Adrenal gland (tissue), 9 donors: ENCODE measurements at regions not wholly inside any gene's neighbourhood (a gene's known extent, or its start where the extent isn't known, plus 50 kb on each side); places are given as distances from the start of the nearest gene placed in this dataset.

ENCODE experiments used
- DNase-seq, 7 donors: peaks; one replicate each; pipeline ENCODE4 v3.0.0-alpha.2; 2019 to 2020
- H3K27ac ChIP-seq, 5 donors: fragments of 200-600 bp; sonication (generic) in 4 of 5; 1 replicate in 3 of 5; 2 replicates in 2 of 5; pipeline versions ENCODE4 v1.5.1 to v1.8.0; 2016 to 2020; ENCODE audit warnings: mild to moderate bottlenecking in 1 of 5
- H3K27me3 ChIP-seq: fragments of 200-600 bp; 2 replicates; pipeline ENCODE4 v1.8.0; 2021
- H3K36me3 ChIP-seq, 2 donors: fragments of 200-600 bp; replicated peaks in 1 of 2; 1 replicate in 1 of 2; 2 replicates in 1 of 2; pipeline versions ENCODE4 v1.5.1 to v1.8.0; 2018 to 2022
- H3K4me1 ChIP-seq, 2 donors: fragments of 200-600 bp; replicated peaks in 1 of 2; 1 replicate in 1 of 2; 2 replicates in 1 of 2; pipeline versions ENCODE4 v1.5.1 to v1.8.0; 2018 to 2021
- H3K4me3 ChIP-seq, 4 donors: fragments of 200-600 bp; sonication (generic) in 3 of 4; one replicate each; pipeline ENCODE4 v1.5.1; 2016 to 2018
- H3K9me3 ChIP-seq, 3 donors: fragments of 200-600 bp; sonication (generic) in 1 of 3; replicated peaks in 1 of 3; 1 replicate in 2 of 3; 2 replicates in 1 of 3; pipeline versions ENCODE4 v1.5.1 to v1.8.0; 2016 to 2021
- POLR2A ChIP-seq, 2 donors: fragments of 450-650 bp; IDR thresholded peaks; one replicate each; pipeline ENCODE4 v1.6.1; 2017; ENCODE audit warnings: antibody characterized with exemption in 2 of 2, mild to moderate bottlenecking in 2 of 2, moderate library complexity in 1 of 2
- whole genome bisulfite sequencing, 4 donors: extraction: QIAGEN DNeasy Blood & Tissue Kit in 2 of 4; methylation state at CpG; one replicate each; pipeline versions ENCODE4 v1.1.5 to v1.1.7; 2013 to 2017; 5-methylcytosine and 5-hydroxymethylcytosine counted together
- intact Hi-C, 2 donors: fragments of 100-400 bp; cut with DNase I; formaldehyde crosslinking; loops; one replicate each; pipeline versions ENCODE4 v1.14.1 to v1.15.0; 2022 to 2023
- TF ChIP-seq, protein P1 (sequence below), 6 experiments: fragments of 450-650 bp in 4 of 6; fragments of 200-600 bp in 2 of 6; sonication (generic) in 1 of 6; IDR thresholded peaks; 1 replicate in 5 of 6; 2 replicates in 1 of 6; pipeline versions ENCODE4 v1.5.1 to v1.8.0; 2016 to 2021; ENCODE audit warnings: antibody characterized with exemption in 6 of 6, mild to moderate bottlenecking in 2 of 6, moderate library complexity in 1 of 6
- donor health status: healthy with polysubstance abuse.
- donor health status: Bipolar disorder and iron deficiency.
- donor health status: DM: yes; HTN: yes; CAD: no.
- donor health status: DM: no; HTN: no; CAD: no.
- donor health status: DM: no; HTN: no; CAD: no.

DNA sequence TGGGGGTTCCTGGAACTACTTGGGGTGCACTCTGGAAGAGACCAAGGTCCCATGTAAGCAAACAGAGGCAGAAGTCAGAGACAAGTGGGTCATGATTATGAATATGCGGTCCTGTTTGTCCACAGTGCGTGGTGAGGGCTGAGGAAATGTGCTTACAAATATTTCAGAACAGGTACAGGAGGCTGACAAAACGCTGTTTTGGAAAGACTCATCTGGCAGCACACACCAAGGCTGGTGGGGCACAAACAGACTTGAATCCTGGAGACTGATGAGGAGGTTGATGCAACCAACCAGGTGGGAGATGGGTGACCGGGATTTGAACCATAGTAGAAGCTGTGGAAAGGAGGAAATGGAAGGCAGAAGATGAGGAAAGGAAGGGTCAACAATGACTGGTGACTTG lies 83.8 kb downstream of the ADRB2 start:
- Histone ChIP-seq H3K4me1 (no peaks in the 10 kb centered on the region), H3K27me3 (no peaks in the 10 kb centered on the region), H3K9me3 (no peaks in the 10 kb centered on the region), H3K36me3 (no peaks in the 10 kb centered on the region), H3K27ac (no peak overlapping the region), H3K4me3 (no peak overlapping the region)
- TF ChIP-seq, protein P1, sequence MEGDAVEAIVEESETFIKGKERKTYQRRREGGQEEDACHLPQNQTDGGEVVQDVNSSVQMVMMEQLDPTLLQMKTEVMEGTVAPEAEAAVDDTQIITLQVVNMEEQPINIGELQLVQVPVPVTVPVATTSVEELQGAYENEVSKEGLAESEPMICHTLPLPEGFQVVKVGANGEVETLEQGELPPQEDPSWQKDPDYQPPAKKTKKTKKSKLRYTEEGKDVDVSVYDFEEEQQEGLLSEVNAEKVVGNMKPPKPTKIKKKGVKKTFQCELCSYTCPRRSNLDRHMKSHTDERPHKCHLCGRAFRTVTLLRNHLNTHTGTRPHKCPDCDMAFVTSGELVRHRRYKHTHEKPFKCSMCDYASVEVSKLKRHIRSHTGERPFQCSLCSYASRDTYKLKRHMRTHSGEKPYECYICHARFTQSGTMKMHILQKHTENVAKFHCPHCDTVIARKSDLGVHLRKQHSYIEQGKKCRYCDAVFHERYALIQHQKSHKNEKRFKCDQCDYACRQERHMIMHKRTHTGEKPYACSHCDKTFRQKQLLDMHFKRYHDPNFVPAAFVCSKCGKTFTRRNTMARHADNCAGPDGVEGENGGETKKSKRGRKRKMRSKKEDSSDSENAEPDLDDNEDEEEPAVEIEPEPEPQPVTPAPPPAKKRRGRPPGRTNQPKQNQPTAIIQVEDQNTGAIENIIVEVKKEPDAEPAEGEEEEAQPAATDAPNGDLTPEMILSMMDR (IDR thresholded peaks at IDR 0.05), result no peak
- TF ChIP-seq POLR2A (IDR thresholded peaks at IDR 0.05), result no peak
- intact Hi-C loops, result no loop called here
- 80 to 91% (median 85%) methylated on average over 4 of the region's 4 CpGs for WGBS, 4 donors
- DNase-seq, result no peak

DNA sequence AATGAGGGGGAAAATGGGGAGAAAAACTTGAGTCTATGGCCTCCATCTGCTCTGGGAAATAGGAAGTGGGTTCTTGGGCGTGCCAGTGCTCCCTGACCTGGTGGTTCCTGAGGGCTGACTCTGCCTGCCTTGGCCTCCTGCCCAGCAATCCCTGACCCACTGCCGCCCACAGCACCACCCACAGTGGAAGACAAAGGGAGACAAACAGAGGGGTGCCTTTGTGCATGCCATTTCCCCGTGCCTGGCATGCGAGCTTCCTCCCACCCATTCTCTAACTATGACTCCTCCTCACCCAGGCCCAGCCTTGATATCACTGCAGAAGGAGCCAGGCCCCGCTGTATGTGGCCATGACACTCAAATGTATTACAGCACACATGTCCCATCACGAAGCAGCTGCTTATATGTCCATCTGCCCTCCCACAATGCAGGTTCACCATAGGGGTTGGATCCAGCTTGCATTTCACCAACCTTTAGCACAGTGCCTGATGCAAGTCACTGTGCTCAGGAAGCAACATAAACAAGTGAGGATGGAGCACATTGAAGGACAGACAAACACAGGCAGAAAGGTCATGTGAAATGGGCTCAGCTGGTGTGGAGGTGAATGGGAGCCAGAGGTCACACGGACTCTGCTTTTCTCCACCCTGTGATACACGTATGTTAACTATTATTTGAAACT lies 84.4 kb downstream of the ADRB2 start:
- intact Hi-C loops, result no loop called here
- no peaks in the 10 kb centered on the region for H3K4me1 ChIP-seq
- 62 to 72% (median 69%) methylated on average over 7 to 8 of the region's 8 CpGs for WGBS, 4 donors
- no peak overlapping the region for H3K4me3 ChIP-seq
- no peaks in the 10 kb centered on the region for H3K9me3 ChIP-seq
- no peaks in the 10 kb centered on the region for H3K36me3 ChIP-seq
- TF ChIP-seq, protein P1 (IDR thresholded peaks at IDR 0.05), result no peak
- no peak for TF ChIP-seq POLR2A (IDR thresholded peaks at IDR 0.05)
- DNase-seq, result peak in 2 of 7 donors; percentile 4 to 27
- no peak overlapping the region for H3K27ac ChIP-seq
- H3K27me3 ChIP-seq, result no peaks in the 10 kb centered on the region

DNA sequence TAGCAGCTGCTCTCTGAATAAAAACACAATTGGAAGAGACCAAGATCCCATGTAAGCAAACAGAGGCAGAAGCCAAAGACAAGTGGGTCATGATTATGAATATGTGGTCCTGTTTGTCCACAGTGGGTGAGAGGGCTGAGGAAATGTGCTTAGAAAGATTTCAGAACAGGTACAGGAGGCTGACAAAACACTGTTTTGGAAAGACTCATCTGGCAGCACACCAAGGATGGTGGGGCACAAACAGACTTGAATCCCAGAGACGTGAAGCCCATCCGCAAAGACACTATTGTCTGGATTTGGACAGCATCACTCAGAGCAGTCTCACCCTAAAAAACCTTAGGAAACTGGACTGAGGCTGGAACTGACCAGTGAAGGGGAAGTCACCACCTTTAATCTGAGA lies 85.0 kb downstream of the ADRB2 start:
- no peak for DNase-seq
- no peak overlapping the region for H3K4me3 ChIP-seq
- H3K4me1 ChIP-seq, result no peaks in the 10 kb centered on the region
- no peaks in the 10 kb centered on the region for H3K36me3 ChIP-seq
- intact Hi-C loops, result no loop called here
- TF ChIP-seq, protein P1 (IDR thresholded peaks at IDR 0.05), result no peak
- no peak for TF ChIP-seq POLR2A (IDR thresholded peaks at IDR 0.05)
- H3K27ac ChIP-seq, result no peak overlapping the region
- H3K9me3 ChIP-seq, result no peaks in the 10 kb centered on the region
- H3K27me3 ChIP-seq, result no peaks in the 10 kb centered on the region
- 85 to 95% (median 89%) methylated on average over 2 of the region's 2 CpGs for WGBS, 4 donors

DNA sequence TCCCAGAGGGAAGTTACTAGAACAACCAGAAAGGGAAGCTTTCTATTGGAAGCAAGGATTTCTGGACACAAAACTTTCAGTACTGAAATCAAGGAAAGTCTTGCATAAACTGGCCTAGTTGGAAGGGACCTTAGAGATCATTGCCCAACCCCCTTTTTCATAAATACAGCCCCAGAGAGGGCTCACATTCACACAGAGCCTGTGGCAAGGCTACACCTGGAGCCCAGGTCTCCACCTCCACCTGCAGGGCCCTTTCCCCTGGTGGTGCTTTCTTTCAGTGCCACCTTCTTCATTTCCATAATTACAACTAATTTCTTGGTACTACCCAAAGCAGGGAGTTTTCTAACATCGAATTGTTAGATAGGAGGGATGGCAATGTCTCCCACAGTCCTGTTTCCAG lies 85.7 kb downstream of the ADRB2 start:
- H3K9me3 ChIP-seq, result no peaks in the 10 kb centered on the region
- no peaks in the 10 kb centered on the region for H3K4me1 ChIP-seq
- no peaks in the 10 kb centered on the region for H3K27me3 ChIP-seq
- DNase-seq, result no peak
- TF ChIP-seq POLR2A (IDR thresholded peaks at IDR 0.05), result no peak
- TF ChIP-seq, protein P1 (IDR thresholded peaks at IDR 0.05), result no peak
- intact Hi-C loops, result no loop called here
- no peak overlapping the region for H3K27ac ChIP-seq
- WGBS, 4 donors, result 60 to 85% (median 77%) methylated on average over 1 of the region's 1 CpG
- no peaks in the 10 kb centered on the region for H3K36me3 ChIP-seq
- H3K4me3 ChIP-seq, result no peak overlapping the region
